RPMI8226 (cell line): ENCODE measurements at regions not wholly inside any gene's neighbourhood (a gene's known extent, or its start where the extent isn't known, plus 50 kb on each side); places are given as distances from the start of the nearest gene placed in this dataset.

Experiments used
- DNase-seq: peaks from one replicate; pipeline ENCODE4 v3.0.0-alpha.2; 2015

- no peak for DNase-seq
Observed at GRCh38 chr9:23326597-23326996, 499.4 kb downstream of the ELAVL2 start.

GRCh38 chr9:23341346-23341745 is 484.7 kb downstream of the ELAVL2 start:
- peak; percentile 70 for DNase-seq

- peak; percentile 10 for DNase-seq
Observed at GRCh38 chr9:23342291-23342690, 483.7 kb downstream of the ELAVL2 start.

GRCh38 chr9:23343226-23343625 is 482.8 kb downstream of the ELAVL2 start:
- no peak for DNase-seq

- no peak for DNase-seq
Observed at GRCh38 chr9:23361096-23361495, 464.9 kb downstream of the ELAVL2 start.

- no peak for DNase-seq
Observed at GRCh38 chr9:23372703-23373102, 453.3 kb downstream of the ELAVL2 start.

- peak; percentile 28 for DNase-seq
Observed at GRCh38 chr9:23375511-23375910, 450.5 kb downstream of the ELAVL2 start.

GRCh38 chr9:23379842-23380241 is 446.2 kb downstream of the ELAVL2 start:
- DNase-seq, result no peak

GRCh38 chr9:23380821-23381220 is 445.2 kb downstream of the ELAVL2 start:
- DNase-seq, result peak; percentile 19

GRCh38 chr9:23382418-23382817 is 443.6 kb downstream of the ELAVL2 start:
- no peak for DNase-seq

GRCh38 chr9:23394189-23394588 is 431.9 kb downstream of the ELAVL2 start:
- DNase-seq, result no peak

GRCh38 chr9:23408874-23409273 is 417.2 kb downstream of the ELAVL2 start:
- DNase-seq, result no peak

- DNase-seq, result no peak
Observed at GRCh38 chr9:23412046-23412445, 414.0 kb downstream of the ELAVL2 start.

- DNase-seq, result no peak
Observed at GRCh38 chr9:23412458-23412857, 413.6 kb downstream of the ELAVL2 start.

- DNase-seq, result no peak
Observed at GRCh38 chr9:23413541-23413940, 412.5 kb downstream of the ELAVL2 start.

- no peak for DNase-seq
Observed at GRCh38 chr9:23423999-23424398, 402.0 kb downstream of the ELAVL2 start.

GRCh38 chr9:23426144-23426543 is 399.9 kb downstream of the ELAVL2 start:
- no peak for DNase-seq

- DNase-seq, result no peak
Observed at GRCh38 chr9:23431459-23431858, 394.6 kb downstream of the ELAVL2 start.

GRCh38 chr9:23434654-23435053 is 391.4 kb downstream of the ELAVL2 start:
- DNase-seq, result peak; percentile 3

- no peak for DNase-seq
Observed at GRCh38 chr9:23438299-23438907, 387.6 kb downstream of the ELAVL2 start.

GRCh38 chr9:23441275-23441674 is 384.8 kb downstream of the ELAVL2 start:
- DNase-seq, result no peak

GRCh38 chr9:23444658-23445057 is 381.4 kb downstream of the ELAVL2 start:
- DNase-seq, result no peak

GRCh38 chr9:23447166-23447565 is 378.9 kb downstream of the ELAVL2 start:
- DNase-seq, result no peak

- no peak for DNase-seq
Observed at GRCh38 chr9:23447944-23448343, 378.1 kb downstream of the ELAVL2 start.

- no peak for DNase-seq
Observed at GRCh38 chr9:23451802-23452418, 374.1 kb downstream of the ELAVL2 start.
